SK-N-SH (cell line): ENCODE measurements at regions not wholly inside any gene's neighbourhood (a gene's known extent, or its start where the extent isn't known, plus 50 kb on each side); places are given as distances from the start of the nearest gene placed in this dataset.

Experiments used
- CTCF ChIP-seq: fragments of 200-600 bp; sonication (generic); IDR thresholded peaks from 2 replicates; pipeline ENCODE4 v1.6.1; 2017; ENCODE audit warnings: antibody characterized with exemption, mild to moderate bottlenecking, moderate library complexity
- RAD21 ChIP-seq: IDR thresholded peaks from 2 replicates; pipeline ENCODE4 v1.6.1; 2012; ENCODE audit warnings: mild to moderate bottlenecking, low read length

- TF ChIP-seq CTCF (no peak), RAD21 (no peak)
These were observed 640.7 kb downstream of the IRS1 start for GRCh38 chr2:226158940-226159339.
